Non-pigmented ciliary epithelial cell (primary cell): ENCODE measurements at regions not wholly inside any gene's neighbourhood (a gene's known extent, or its start where the extent isn't known, plus 50 kb on each side); places are given as distances from the start of the nearest gene placed in this dataset.
"Not testable (repeated sequence)": the region's sequence is repeated elsewhere in the genome, so short reads cannot be mapped to it uniquely, and the experiment has no call there.

Source experiments
- DNase-seq: peaks from one replicate; pipeline ENCODE4 v3.0.0-alpha.2; 2010; ENCODE audit warnings: low read depth

DNA sequence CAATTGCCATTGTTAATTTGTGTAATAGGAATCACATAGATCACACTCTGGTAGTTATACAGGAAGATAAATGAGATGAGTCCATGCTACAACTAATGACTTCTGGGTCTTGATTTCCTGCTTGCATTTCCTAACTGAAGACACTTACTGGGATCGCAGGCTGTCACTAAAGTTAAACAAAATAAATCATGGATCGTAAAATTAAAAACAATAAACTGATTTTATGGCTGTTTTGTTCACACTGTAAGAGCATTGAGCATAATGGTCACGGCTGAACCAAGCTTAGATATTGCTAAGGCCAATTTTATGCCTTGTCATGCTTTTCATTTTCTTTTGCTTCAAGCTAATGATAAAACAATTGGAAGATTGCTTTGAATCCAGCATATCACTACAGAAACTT is 332.5 kb upstream of the CITED2 start:
- no peak for DNase-seq

DNA sequence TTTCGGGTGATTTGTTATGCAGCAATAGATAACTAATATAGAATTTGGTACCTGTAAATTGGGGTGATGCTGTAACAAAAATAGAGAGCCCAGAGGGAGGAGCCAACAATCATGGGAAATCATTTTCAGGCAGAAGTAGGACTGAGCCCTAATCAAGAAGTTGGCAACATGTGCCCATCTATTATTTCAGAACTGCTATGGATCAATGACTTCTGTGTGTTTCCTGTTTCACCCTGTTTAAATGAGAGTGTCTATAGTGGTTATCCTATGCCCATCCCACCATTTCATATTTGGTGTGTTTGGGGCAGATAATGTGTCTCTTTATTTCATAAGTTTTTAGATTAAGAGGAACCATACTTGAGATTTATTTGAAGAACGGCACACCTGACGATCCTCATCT is 330.8 kb upstream of the CITED2 start:
- DNase-seq, result no peak

DNA sequence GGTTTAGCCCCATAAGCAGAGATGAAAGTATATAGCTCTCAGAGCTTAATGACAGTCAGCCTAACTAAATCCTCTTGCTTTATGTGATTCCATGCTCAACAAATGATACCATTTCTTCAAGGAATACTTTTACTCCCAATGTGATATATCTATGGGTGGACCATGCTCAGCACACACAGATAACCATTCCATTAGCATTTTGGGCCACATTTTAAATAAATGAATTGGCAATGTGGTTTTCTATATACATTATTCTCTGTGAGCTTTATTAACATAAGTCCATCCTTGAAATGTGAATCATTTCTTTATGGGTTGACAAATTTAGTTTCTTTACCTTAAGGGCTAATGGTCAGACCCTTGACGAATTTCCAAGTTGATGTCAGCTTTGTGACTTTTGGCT is 329.3 kb upstream of the CITED2 start:
- DNase-seq, result no peak

DNA sequence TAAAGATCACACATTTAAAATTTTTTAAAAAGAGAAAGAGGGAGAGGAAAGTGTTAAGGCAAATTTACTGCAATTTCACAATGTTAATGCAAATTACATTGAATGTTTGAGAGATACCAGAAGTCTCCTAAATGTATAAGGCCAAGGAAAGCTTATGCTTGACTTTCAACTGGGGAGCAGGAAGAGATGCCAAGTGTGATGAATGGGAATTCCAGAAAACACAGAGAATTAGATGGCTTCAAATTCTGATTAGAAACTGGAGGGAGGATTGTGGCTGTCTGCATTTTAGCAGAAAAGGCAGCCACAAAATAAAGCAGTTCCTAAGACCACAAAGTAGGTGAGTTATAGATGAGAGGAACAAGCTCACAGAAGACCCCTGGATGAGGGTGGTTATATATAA is 328.3 kb upstream of the CITED2 start:
- DNase-seq, result no peak

DNA sequence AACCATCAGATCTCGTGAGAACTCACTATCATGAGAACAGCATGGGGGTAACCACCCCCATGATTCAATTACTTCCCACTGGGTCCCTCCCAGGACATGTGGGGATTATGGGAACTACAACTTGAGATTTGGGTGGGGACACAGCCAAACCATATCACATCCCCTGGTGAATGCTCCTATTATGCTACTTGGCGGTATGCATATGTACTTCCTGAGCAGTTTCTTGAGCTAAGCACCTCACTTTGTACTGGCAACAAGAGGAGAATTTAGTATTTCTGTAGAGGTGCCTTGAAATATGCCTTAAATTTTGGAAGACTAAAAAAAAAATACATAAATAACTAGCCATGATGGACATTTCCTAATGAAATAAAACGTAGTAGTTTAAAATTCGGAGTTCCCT is 327.2 kb upstream of the CITED2 start:
- no peak for DNase-seq

DNA sequence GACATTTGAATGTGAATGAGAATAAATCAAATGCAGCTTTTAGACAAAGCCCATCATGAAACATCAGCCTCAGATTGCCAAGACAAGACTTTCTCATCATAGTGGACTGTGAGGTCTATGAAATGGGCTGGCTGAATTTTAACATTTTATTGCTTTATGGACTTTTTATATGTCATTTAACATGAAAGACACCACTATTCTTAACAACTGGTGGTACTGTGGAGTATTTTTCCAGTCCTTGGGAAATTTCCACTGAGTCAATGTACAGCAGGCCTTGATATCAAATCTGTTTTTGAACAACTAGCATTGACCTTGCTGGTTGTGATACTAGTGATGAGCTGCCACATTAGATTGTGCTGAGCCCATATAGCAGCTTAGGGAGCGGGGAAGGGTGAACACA is 326.6 kb upstream of the CITED2 start:
- DNase-seq, result no peak

DNA sequence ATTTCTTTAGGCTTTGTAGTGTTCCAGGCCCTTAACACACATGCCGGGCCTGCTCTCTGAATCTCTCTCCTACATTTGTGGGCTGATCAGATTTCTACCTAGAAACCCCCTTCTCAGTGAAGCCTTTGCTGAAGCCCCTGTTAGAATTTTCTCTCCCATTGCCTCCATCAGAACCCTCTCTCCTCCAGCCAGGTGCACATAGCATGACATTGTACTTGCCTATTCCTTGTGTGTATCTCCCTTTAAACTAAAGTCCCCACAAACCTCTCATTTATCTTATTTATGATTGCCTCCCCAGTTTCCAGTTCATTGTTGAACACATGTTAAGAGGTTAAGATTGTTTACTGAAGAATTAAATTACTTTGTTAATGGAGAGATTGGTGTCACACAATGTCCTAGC is 325.5 kb upstream of the CITED2 start:
- no peak for DNase-seq

DNA sequence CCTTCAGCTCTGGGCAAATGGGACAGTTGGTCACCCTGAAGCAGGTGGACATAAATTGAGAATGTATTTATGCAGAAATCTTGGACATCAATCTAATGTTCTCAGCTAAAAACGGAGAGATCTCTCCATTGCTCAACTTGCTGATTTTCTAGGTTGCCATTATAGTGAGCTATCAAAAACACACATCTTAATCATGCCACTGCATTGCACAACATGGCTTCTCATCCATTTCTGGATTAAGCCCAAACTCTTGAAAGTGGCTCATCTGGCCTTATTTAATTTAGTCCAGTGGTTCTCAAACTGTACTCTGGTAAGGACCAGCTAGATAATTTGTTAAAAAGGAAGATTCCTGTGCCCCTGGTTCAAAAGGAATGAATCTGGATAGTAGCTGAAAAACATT is 324.9 kb upstream of the CITED2 start:
- no peak for DNase-seq

DNA sequence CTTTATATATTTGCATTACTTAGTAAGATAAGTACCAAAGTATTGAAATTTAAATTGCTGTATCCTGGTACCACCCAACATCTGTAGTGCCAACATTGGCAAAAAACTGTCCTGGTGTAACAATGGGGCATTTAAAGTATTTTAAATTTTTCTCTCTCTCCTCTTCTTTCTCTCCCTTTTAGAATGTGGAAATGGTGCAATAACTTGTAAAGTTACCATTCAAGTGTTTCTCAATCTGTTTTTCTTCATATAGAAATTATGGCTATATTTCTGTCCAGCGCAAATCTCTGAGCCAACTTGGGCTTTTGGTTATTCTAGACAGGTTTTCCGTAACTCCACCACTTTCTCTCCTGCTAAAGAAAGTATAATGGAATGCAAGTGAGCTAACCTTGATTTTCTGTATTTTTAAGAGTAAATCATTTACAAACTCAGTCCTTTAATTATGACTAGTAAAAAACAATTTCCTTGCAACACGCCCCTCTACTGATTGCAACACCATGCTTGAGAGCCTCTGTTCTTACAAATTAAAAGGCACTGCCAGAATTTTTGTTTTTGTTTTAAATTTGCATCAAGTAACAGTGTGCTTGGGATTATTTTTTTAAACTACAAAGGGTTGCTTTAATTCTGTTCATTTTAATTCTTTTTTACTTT is 324.2 kb upstream of the CITED2 start:
- DNase-seq, result no peak

DNA sequence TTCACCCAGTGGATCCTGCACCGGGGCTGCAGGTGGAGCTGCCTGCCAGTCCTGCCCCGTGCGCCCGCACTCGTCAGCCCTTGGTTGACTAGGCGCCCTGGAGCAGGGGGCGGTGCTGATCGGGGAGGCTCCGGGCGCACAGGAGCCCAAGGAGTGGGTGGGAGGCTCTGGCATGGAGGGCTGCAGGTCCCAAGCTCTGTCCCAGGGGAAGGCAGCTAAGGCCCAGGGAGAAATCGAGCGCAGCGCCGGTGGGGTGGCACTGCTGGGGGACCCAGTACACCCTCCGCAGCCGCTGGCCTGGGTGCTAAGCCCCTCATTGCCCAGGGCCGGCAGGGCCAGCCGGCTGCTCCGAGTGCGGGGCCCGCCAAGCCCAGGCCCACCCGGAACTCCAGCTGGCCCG is 323.4 kb upstream of the CITED2 start:
- not testable (repeated sequence) for DNase-seq

DNA sequence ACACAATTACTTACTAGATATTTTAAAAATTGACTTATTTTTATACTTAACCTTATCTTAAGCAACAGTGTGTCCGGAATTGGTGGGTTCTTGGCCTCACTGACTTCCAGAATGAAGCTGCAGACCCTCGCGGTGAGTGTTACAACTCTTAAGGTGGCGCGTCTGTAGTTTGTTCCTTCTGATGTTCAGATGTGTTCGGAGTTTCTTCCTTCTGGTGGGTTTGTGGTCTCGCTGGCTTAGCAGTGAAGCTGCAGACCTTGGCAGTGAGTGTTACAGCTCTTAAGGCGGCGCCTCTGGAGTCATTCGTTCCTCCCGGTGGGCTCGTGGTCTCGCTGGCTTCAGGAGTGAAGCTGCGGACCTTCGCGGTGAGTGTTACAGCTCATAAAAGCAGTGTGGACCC is 322.5 kb upstream of the CITED2 start:
- DNase-seq, result not testable (repeated sequence)

DNA sequence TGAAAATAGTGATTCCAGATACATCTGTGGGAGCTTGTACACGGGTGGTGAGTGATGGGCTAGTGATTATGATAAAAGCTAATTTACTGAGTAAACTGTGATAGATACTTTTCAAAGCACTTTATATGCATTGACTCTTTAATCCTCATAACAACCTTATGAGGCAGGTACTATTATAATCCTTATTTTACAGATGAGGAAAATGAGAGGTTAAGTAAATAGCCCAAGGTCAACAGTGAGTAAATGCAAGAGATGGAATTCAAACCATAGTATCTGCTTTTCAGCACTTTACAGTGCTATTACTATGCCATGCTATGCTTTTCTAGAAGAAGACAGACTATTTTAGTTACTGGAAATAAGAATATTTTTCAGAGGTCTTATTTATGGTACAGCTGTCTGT is 320.9 kb upstream of the CITED2 start:
- no peak for DNase-seq

DNA sequence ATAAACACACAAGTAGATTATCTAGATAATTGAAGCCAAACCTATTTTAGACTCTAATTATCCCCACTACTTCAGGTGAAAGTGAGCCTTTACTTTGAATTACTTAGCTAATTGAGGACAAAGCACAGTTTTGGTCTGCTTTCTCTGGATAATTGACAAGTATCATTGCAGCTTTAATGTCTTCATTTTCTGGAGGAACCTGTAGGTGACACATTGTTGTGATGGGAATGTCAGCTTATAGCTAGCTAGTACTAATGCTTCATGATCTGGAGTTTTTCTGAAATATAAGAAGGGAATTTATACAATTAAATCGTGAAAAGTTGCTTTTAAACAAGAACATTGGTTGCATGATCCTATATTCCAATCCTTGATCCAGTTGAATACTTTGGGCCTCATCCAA is 319.3 kb upstream of the CITED2 start:
- no peak for DNase-seq

DNA sequence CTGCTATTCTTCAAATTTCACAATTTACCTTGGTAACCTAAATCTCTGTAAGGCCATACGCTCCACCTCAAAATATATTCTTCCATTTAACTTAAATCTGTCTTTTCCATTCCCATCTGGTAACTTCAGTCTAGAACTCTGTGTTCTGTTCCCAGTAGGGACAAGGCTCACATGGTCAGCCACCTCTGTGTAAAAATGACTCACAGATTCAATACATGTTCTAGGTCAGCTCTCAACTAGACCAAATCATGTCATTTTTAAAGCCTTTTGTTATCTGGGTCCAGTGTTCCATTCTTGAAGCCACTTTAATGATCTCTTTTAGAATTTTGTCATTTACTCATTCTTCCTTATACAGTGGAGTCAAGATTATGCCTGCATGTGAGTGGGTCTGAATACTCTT is 315.6 kb upstream of the CITED2 start:
- no peak for DNase-seq

DNA sequence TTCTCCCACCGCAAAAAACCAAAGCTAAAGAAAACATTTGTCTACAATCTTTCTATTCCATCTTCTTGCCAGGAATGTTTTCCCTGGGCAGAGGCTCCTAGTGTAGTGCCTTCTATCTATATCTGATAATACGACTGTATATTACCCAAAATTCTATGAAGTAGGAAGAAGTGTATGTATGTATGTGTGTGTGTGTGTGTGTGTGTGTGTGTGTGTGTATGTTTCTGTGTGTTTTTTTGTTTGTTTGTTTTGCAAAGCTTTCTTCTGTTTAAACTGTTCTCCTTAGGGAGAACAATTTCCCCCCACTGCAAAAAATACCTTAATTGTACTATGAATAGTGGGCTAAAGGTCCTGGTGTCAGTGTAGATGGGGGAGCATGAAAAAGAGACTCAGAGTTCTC is 312.6 kb upstream of the CITED2 start:
- no peak for DNase-seq

DNA sequence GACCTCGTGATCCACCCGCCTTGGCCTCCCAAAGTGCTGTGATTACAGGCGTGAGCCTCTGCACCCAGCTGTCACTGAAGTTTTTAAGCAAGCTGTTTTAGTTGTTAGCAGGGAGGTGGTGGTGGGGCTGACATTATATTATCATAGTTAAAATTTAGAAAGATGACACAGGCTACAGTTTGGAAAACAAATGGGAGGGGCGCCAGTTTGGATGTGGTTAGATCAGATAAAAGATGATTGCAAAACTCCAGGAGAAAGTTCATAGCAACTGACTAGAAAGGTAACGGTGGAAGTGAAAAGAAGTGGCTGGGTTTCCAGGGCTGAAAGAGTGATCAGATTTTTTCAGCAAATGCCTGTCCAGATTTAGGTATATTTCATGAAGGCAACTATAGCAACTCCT is 311.9 kb upstream of the CITED2 start:
- no peak for DNase-seq

DNA sequence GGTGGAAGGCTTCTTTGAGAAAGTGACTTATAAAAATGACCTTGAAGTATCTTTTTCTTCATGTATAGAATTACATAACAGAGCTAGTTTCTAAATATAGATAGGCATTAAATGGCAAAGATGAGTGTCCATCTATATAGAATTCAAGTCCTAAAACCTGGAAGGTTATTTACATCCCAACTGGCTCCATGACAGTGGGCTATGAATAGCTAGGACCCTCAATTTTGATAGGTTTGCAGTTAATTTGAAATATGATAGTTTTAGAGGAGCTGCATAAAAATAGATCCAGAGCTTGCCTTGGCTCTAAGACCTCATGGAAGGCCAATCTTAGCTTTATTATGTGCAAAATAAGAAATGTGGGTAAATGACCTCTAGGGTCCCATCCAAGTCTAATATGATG is 310.6 kb upstream of the CITED2 start:
- DNase-seq, result no peak

DNA sequence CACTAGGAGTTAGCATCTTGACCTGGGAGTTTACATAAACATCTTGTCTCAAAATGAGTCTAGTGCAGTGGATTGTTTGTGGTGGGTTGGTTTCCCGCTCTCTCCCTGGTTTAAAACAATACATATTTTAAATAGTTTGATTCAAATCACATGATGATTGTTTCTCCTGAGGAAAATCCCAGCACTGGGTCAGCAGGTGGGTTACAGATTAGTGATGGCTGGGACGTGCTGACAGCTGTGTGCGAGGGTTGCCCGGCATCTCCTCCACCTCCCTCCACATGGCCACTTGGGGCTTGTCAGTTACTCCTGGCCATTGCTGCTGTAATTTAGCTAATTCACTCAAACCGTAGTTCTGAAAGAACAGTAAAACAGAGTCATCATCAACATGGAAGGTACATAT is 306.4 kb upstream of the CITED2 start:
- DNase-seq, result no peak

DNA sequence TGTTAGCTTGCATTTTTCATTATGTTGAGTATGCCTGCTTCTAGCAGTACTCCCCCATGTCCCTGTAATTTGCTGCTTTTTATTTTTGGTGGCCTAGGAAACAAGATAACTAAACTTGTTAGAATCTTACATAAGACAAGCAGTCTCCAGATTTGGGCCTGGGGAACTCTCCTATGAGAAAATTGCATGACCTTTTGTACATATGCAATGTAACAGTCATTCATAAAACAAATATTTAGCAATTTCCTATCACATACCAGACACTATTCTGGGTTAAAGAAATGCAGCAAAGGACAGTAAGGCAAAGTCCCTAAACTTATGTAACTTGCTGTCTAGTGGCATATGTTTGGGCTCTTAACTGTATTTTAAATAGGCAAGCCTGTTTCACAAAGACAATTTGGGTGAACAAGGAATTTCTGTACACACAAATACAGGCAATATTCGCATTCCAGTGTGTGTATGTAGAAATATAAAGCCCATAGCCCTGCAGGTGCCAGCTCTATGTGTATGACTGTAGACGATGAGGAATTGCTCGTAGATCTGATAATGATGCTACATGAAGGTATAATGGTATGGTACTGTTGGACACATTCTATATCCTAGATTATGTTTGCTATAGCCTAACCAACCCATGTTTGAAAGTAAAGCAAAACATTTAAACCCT is 305.2 kb upstream of the CITED2 start:
- DNase-seq, result peak; percentile 14

DNA sequence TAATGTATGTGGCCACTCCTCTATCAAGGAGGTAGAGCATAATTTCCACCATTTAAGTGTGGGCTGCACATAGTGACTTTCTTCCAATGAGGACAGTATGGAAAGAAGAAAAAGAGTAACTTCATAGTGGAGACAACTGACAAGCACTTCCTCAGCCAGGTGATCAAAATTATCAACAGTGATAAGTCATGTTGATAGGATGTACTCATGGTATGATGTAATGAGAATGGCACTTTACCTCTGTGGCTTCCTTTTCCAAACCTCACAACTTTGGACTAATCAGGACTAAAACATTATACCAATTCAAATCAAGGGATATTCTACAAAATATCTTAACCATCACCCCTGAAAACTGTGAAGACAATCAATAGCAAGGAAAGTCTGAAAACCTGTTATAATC is 302.3 kb upstream of the CITED2 start:
- no peak for DNase-seq

DNA sequence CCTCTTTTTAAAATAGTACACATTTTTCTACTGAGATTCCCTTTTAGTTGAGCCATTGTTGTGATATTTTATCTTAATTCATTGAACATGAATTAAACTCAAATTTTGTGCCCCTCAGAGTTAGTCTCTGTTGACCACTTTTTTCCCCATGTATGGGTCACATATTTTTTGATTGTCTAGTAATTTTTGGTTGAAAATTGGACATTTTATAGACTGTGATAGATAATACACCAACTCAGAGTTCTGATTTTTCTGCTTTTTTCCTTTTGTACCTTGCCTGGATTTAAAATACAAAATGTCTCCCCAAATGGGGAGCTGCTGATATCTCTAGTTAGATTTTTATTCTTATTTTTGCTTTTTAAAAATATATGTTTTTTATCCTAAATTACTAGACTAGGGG is 291.8 kb upstream of the CITED2 start:
- no peak for DNase-seq

DNA sequence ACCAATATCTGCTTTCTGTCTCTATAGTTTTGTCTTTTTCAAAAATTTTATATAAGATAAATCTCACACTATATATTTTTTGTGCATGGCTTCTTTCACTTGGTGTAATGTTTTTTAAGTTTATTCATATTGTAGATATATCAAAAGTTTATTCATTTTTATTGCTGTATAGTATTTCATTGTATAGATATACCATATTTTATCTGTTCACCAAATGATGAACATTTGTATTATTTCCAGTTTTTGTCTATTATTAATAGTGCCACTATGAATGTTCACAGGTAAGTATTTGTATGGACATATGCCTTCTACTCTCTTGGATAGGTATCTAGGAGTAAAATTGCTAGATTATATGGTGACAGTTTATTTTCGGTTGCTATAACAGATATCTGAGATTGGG is 289.5 kb upstream of the CITED2 start:
- no peak for DNase-seq

DNA sequence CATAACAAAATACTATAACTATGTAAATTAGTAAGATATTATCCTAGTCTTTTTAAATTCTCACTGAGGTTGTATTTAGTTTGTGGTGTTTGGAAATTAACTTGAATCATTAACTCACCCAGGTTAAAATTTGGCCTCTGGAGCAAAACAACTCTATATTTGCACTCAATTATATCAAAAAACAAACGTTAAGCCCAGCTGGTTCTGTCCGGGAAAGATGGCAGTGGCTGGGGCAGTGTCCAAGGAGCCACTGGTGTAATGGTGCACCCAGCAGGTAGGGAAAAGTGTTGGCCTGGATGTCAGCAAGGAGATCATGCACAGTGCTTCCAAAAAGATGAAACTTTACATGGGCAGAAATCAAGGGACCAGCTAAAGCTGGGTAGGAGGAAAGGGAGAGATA is 285.3 kb upstream of the CITED2 start:
- DNase-seq, result no peak

DNA sequence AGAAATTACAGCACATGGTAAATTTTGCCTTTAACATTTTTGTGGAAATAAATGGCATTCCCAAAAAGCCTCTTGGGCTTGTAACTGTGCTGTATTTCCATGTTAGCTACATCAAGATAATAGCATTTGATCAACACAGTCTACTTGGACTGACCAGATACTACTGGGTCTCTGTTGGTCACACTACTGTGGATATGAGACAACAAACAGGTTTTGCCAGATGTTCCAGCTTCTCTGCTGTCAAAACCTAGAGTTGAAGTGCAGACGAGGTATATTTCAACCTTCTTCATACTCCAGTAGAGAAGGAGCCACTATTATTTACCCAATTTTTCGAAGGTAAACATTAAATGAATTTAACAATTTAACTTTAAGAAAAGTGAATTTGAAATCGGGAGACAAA is 284.7 kb upstream of the CITED2 start:
- DNase-seq, result no peak
